Progenitor cell of endocrine pancreas (in vitro differentiated cells): ENCODE measurements at regions not wholly inside any gene's neighbourhood (a gene's known extent, or its start where the extent isn't known, plus 50 kb on each side); places are given as distances from the start of the nearest gene placed in this dataset.
A peak's percentile ranks its signal among the peaks of the same experiment; 100 is the strongest.
"Not testable (repeated sequence)": the region's sequence is repeated elsewhere in the genome, so short reads cannot be mapped to it uniquely, and the experiment has no call there.

Experiments used
- DNase-seq: peaks from one replicate; pipeline ENCODE4 v3.0.0; 2021; ENCODE audit warnings: low spot score; ENCODE audit not compliant: unreplicated experiment
- H3K27ac Mint-ChIP-seq: 2 replicates; pipeline ENCODE4 v1.8.0; 2021; ENCODE audit warnings: mild to moderate bottlenecking, moderate library complexity, mixed read lengths
- H3K27me3 Mint-ChIP-seq: 2 replicates; pipeline ENCODE4 v1.8.0; 2021; ENCODE audit warnings: mixed read lengths
- H3K36me3 Mint-ChIP-seq: 2 replicates; pipeline ENCODE4 v1.8.0; 2022; ENCODE audit warnings: mixed read lengths; ENCODE audit not compliant: insufficient read depth
- H3K4me1 Mint-ChIP-seq: 2 replicates; pipeline ENCODE4 v1.8.0; 2021; ENCODE audit warnings: low read depth, mixed read lengths
- H3K4me3 Mint-ChIP-seq: 2 replicates; pipeline ENCODE4 v1.8.0; 2021; ENCODE audit warnings: low read depth, mild to moderate bottlenecking, moderate library complexity, mixed read lengths
- H3K9me3 Mint-ChIP-seq: 2 replicates; pipeline ENCODE4 v1.8.0; 2021; ENCODE audit warnings: low read depth, mixed read lengths
- TF ChIP-seq, protein P1 (sequence below): fragments of 200-600 bp; sonication (generic); IDR thresholded peaks from one replicate; pipeline ENCODE4 v1.5.0; 2021; ENCODE audit warnings: antibody characterized with exemption, mild to moderate bottlenecking; ENCODE audit not compliant: unreplicated experiment

GRCh38 chr20:11502061-11502460, 415.6 kb upstream of the BTBD3 start:
- no peaks in the 10 kb centered on the region for H3K4me1 Mint-ChIP-seq
- no peaks in the 10 kb centered on the region for H3K27me3 Mint-ChIP-seq
- DNase-seq = no peak
- TF ChIP-seq, protein P1, sequence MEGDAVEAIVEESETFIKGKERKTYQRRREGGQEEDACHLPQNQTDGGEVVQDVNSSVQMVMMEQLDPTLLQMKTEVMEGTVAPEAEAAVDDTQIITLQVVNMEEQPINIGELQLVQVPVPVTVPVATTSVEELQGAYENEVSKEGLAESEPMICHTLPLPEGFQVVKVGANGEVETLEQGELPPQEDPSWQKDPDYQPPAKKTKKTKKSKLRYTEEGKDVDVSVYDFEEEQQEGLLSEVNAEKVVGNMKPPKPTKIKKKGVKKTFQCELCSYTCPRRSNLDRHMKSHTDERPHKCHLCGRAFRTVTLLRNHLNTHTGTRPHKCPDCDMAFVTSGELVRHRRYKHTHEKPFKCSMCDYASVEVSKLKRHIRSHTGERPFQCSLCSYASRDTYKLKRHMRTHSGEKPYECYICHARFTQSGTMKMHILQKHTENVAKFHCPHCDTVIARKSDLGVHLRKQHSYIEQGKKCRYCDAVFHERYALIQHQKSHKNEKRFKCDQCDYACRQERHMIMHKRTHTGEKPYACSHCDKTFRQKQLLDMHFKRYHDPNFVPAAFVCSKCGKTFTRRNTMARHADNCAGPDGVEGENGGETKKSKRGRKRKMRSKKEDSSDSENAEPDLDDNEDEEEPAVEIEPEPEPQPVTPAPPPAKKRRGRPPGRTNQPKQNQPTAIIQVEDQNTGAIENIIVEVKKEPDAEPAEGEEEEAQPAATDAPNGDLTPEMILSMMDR = no peak
- H3K36me3 Mint-ChIP-seq = peaks cover 1% of the 10 kb centered on the region
- H3K9me3 Mint-ChIP-seq = peaks cover 19% of the 10 kb centered on the region
- H3K27ac Mint-ChIP-seq = no peak overlapping the region
- H3K4me3 Mint-ChIP-seq = no peak overlapping the region

GRCh38 chr20:11502671-11503070, 415.0 kb upstream of the BTBD3 start:
- Mint-ChIP-seq H3K27me3 (no peaks in the 10 kb centered on the region), H3K9me3 (peaks cover 19% of the 10 kb centered on the region), H3K27ac (no peak overlapping the region), H3K4me3 (no peak overlapping the region), H3K4me1 (no peaks in the 10 kb centered on the region), H3K36me3 (peaks cover 1% of the 10 kb centered on the region)
- no peak for DNase-seq
- TF ChIP-seq, protein P1 = no peak

- Mint-ChIP-seq H3K27me3 (no peaks in the 10 kb centered on the region), H3K4me1 (peaks cover 11% of the 10 kb centered on the region), H3K36me3 (peaks cover 5% of the 10 kb centered on the region), H3K27ac (no peak overlapping the region), H3K4me3 (no peak overlapping the region), H3K9me3 (peaks cover 16% of the 10 kb centered on the region)
- TF ChIP-seq, protein P1 = no peak
- no peak for DNase-seq
These were observed 407.9 kb upstream of the BTBD3 start for GRCh38 chr20:11509776-11510175.

GRCh38 chr20:11511821-11512220, 405.9 kb upstream of the BTBD3 start:
- H3K27me3 Mint-ChIP-seq = no peaks in the 10 kb centered on the region
- H3K36me3 Mint-ChIP-seq = peaks cover 3% of the 10 kb centered on the region
- peak overlapping the region; percentile 57 for H3K27ac Mint-ChIP-seq
- DNase-seq = no peak
- TF ChIP-seq, protein P1 = no peak
- H3K4me3 Mint-ChIP-seq = no peak overlapping the region
- H3K9me3 Mint-ChIP-seq = peaks cover 4% of the 10 kb centered on the region
- peaks cover 11% of the 10 kb centered on the region for H3K4me1 Mint-ChIP-seq

GRCh38 chr20:11513241-11513745, 404.4 kb upstream of the BTBD3 start:
- not testable (repeated sequence) for DNase-seq, H3K9me3 Mint-ChIP-seq, H3K27me3 Mint-ChIP-seq, H3K27ac Mint-ChIP-seq, H3K4me3 Mint-ChIP-seq, H3K36me3 Mint-ChIP-seq
- peaks cover 11% of the 10 kb centered on the region for H3K4me1 Mint-ChIP-seq

GRCh38 chr20:11516448-11516847, 401.2 kb upstream of the BTBD3 start:
- no peaks in the 10 kb centered on the region for H3K36me3 Mint-ChIP-seq
- DNase-seq = no peak
- H3K27me3 Mint-ChIP-seq = no peaks in the 10 kb centered on the region
- no peak overlapping the region for H3K4me3 Mint-ChIP-seq
- TF ChIP-seq, protein P1 = no peak
- H3K4me1 Mint-ChIP-seq = peaks cover 7% of the 10 kb centered on the region
- H3K9me3 Mint-ChIP-seq = no peaks in the 10 kb centered on the region
- no peak overlapping the region for H3K27ac Mint-ChIP-seq
